GM18873 (cell line): ENCODE measurements at regions not wholly inside any gene's neighbourhood (a gene's known extent, or its start where the extent isn't known, plus 50 kb on each side); places are given as distances from the start of the nearest gene placed in this dataset.
A peak's percentile ranks its signal among the peaks of the same experiment; 100 is the strongest.

Experiments
- ATAC-seq: cut with Tn5 transposase; IDR thresholded peaks from one replicate; pipeline ENCODE4 v1.9.1; 2021; ENCODE audit warnings: mild to moderate bottlenecking, moderate library complexity, moderate number of reproducible peaks; ENCODE audit not compliant: unreplicated experiment, low FRiP score

DNA sequence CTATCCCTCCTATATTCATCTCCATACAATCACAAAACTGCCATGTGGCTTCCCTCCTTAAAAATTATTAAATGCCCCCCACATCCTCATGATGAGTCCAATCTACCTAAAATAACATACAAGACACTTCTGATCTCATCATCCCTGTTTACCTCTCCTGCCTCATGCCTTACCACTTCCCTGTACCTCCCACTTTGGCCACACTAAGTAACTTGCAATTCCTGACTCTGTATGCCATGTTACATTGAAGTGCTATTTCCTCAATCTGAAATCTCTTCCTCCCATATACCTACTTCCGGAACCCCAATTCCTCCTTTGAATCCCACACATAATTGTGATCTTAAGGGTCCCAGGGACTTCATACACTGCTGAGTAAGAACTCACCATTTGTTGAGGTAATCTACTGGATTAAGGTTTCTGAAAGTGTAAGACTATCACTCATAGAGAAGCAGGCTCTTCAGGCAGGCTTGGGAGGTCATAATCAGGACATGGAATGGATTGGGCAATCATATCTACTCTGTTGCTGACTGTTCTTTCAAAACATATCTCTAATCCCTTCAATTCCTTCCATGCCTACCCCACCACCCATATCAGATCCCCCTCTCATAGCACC, 117.6 kb upstream of the PLEKHG7 start:
- ATAC-seq: no peak

DNA sequence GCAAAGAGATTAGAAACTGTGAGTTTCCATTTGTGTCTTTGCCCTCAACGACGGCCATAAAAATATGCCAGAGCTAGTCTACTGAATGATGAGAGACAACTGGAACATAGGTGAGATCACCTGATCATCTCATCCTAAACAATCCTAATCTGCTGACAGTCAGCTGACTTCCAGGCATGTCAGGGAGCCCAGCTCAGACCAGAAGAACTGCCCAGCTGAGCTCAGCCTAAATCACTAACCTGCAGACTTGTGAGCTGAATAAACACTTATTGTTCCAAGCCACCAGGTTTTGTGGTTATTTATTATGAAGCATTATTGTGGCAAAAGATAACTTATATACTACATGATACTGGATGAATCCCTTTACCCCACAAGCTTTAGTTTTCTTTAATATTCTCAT, 118.9 kb upstream of the PLEKHG7 start:
- no peak for ATAC-seq

DNA sequence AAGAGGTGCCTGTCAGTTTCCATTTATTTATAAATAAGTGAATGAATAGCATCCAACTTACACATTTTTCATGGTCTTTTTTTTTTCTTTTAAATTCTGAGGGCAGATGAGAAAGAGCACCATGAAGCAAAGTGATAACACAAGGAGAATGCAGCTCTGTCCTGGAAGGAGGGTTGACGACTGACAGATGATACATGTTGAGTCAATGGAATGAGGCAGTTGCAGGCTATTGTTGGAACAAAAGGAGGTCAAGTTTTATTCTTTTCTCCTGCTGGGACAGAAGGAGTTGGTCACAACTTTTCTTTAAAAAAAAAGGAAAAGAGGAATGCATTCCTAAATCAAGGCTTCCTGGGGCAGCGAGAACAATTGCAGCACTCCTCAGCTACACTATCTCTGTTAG, 119.9 kb upstream of the PLEKHG7 start:
- no peak for ATAC-seq

DNA sequence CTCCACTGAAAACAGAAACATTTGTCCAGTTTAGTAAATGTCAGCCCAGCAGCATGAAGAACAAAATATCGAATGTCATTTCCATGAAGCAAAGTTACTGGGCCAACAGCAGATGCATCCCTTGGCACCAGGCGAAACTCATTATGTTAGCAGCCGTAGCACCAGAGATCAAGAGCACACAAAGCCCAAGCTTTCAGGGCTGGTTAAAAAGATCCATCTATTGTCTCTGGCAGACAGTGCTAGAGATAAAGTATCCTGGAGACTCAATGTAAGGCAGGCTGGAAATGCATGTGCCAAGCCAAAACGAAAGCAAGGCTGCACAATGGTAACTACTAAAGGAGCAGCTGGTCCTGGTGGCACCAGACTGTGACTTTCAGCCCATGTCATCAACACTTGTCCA, 120.3 kb upstream of the PLEKHG7 start:
- ATAC-seq: no peak

DNA sequence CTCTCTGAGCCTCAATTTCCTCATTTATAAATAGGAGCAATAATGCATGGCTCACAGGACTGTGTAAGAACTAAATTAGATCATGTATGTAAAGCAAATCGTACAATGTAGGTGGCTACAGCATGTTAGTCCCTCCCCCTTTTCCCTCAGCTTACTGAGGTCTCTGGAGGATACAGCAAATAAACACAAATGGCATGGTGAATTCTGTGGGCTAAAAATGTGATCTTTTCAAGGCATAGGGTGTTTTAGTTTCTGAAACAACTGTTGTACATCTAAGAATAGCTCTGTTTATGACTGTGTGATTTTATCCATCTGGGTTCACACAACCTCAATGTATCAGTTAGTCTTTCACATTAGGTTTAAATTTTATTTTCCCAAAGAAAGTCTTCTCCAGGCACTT, 121.2 kb upstream of the PLEKHG7 start:
- ATAC-seq: no peak

DNA sequence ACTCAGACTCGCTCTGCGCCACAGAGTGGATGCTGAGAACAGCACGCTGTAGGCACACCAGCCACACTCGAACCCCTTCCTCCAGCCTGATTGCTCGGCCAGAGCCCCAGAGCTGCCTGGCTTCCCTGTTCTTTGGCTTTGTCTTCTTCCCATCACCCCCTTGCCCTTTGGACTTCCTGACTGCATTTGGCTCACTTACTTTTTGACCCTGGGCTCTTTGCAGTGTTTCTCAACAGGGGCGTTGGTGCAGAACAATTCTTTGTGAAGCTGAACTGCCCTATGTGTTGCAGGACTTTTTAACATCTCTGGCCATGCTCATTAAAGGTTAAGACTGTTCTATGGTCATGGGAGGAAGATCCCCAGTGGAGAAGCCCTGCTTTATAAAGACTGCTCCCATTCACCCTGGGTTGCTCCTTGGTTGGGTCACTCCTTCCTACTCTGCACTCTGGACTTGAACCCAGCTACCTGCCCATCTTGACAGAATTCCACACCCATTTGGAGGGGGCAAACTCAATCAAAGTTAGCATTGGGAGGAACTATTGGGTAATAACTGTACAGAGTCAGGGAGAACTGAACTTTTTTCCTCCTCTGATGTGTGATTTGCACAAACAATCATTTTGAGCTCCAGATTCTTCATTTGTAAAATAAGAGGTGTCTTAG, 127.7 kb upstream of the PLEKHG7 start:
- no peak for ATAC-seq

DNA sequence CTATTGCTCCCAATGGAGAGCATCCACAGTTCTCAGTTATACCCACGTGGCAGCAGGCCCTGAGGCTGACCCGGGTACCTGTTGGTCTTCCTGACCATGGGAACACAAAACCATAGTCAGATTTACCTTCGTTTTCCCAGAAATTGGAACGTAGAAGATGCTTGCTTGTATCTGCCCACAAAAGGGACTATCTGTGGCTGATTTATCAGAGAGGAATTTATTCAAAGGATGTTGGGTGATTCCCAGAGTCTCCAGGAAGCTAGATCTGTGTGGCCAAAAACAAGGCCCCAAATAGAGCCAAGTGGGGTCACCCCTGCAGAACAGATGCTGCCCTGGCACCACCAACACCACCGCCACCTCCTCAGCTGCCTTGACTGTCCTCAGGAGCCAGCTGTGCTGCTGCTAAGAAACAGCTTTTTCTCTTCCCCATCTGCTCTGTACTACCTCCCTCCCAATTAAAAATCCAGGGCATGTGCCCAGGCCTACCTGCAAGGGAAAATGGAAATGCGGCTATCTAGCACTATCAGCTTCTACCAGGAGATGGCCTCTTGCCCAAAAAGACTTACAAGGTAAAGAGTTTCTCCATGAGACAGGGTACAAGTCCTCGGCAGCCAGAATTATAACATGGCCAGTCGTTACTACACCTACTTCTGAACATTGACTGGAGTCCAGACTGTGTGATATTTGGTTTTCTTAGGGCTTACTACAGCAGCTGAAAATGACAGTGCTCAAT, 128.6 kb upstream of the PLEKHG7 start:
- no peak for ATAC-seq

DNA sequence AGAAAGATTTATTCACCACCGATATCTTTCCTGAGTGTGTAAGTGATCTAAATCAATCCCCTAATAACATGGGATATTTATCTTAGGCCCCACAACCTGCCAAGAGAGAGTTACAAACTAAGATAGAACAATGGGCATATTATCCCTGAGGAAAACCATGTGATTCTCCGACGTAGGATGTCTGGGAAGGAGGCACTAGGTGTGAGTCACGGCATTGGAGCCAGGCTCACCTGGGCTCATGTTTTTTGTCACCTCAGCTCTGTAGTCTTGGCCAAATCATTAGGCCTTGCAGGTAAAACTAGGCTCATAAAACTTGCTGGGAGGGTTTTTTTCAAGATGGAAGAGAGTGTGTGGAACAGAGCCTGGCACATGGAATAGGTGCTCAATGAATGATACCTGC, 129.7 kb upstream of the PLEKHG7 start:
- no peak for ATAC-seq

DNA sequence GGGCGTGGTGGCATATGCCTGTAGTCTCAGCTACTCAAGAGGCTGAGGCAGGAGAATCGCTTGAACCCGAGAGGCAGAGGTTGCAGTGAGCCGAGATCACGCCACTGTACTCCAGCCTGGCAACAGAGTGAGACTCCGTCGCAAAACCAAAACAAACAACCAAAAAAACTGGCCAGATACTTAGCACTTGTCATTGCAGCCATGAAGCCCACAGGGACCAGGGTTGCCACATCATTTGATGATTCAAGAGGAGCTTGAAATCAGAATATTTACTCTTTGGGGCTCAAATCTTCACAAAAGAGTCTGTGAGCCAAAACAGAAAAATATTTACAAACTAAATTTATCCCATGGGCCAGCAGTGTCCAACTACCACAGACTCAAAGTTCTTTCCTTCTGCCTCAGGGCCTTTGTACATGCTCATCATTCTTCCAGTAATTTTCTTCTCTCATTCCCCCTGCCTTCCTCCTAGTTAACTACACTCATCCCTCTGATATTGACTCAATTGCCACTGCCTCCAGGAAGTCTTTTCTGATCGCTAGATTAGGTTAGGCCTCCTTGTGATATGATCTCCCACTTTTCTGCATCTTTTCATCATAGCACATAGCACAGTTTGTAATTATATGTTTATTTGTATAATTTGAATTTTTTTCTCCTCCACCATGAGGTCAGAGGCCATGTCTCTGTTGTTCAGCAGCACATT, 130.8 kb upstream of the PLEKHG7 start:
- no peak for ATAC-seq

DNA sequence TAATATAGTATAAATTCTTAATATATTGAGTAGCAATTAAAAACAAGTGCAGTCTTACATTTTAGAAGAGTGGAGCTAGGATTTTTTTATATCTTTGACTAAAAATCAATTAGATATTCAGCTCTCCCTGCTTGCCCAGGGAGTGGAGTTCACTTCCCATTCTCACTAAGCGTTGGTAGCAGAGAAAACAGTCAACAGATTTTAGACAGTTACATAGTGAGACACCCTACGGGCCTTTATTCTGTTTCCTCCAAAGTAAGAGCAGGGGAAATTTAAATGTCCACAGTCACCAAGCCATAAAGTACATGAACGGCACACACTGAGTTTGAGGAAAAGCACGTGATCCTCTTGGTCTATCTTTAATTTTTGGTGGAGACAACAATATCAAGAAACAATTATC, 131.6 kb upstream of the PLEKHG7 start:
- ATAC-seq: no peak

DNA sequence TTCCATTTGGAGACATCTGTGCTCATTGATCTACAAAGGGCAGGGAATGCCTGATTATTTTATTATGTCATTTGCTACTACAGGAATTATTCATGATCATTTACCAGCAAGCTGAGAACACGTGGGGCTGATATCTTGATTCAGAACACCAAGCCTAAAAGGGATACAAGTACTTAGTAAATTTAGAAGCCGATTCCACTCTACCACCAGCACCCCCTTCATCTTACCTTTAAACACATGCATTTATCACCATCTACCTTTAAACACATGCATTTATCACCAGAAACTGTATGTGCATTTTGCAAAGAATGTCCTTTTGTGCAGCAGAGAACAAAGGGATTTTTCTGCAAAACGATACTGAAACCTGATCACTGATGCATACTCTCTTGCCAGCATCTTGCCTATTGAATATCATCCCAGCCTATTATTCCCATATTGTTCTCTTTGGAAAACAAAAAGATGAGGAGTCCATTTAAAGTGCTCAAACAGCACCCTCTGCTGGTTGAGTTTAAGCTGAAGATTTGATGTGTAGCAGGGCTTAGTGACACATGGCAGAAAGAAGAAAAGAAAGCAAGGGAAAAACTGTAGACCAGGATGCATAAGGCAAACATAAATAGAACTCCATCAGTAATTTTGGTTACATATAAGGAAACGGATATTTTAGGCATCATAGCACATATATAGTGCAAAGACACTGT, 132.6 kb upstream of the PLEKHG7 start:
- peak; percentile 72 for ATAC-seq

DNA sequence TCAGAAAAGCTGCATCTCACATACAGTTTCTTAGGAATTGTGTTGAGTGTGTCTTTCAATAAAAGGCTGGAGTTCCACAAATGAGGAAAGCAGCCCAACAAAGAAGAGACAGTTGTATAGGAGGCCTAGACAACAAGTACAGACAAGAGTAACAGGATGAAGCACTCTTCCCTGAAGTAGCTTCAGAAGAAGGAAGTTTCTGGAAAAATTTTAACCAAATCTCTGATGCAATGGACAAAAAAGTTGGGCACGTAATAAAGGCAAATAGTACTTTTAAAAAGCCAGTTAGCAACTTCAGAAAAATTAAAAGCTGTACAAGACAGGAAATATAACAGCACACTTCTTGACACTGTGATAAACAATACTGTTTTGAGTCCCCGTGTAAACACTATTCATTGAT, 134.1 kb upstream of the PLEKHG7 start:
- ATAC-seq: no peak

DNA sequence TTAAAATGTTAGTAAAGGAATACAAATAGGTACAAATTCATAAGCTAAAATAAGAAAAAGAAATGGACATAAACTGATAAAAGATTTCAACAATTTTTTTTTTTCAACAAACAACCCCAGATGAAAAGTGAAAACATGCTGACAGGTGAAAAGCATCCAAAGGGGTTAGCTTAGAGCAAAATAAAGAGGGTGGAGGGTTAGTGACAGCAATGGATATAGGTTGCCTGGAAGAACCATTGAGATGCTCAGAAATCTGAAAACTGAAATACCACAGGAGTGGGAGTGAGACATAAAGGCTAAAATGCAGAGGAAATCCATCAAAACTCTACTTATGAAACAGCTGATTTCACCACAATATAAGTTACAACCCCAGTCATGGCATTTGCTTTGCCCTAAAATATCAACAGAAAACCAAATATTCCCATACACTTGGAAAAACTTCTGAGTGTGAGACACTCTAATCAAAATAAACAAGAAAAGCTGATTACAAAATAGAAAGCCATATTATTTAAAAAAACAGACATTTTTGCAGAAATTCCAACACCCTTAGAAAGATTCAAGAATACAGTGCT, 136.3 kb upstream of the PLEKHG7 start:
- ATAC-seq: no peak

DNA sequence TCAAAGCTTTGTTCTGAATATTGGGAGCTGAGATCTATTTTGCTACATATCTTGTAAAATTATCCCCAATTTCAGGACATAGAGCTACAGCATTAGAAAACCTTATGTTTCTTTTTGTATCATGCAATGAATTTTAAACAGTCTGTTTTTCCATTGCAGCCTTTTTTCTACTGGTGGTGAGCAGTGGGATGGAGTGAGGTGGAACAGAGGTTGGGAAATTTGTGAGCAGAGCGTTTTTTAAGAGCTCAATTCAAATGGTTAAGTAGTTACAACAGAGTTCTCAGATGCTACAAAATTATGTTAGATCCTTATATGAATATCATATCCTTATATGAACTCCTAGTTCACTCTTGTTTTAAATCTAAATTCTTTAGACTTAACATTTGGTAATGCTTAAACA, 139.0 kb upstream of the PLEKHG7 start:
- no peak for ATAC-seq

DNA sequence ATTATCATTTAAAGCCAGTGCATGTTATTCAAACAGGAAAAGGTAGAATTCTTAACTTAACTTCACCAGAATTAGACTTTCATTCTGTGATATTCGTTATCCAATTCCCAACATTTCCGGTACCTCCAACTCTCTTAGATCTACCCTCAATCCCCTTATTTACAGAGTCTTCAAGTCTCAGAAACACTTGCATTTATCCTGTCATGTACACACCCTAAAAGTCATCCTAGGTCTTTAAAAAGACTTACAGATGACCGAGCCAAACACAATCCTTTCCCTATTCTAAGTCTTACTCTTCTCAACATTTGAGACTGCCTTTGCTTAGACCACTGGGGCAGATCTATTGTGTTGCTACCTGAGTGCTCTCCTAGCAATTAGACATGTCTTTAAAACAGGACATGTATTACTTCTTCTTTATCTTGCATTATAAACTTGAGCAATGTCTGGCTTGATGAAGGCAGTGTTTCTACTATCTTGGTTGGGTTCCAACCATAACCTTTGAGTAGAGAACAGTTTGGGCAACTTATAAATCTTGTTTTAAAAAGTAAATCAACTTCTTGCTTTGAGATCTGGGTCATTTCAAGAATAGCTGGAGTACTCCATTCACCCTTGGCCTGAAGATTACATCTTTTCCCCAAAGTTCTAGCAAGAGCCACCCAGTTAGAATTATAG, 140.6 kb upstream of the PLEKHG7 start:
- ATAC-seq: no peak

DNA sequence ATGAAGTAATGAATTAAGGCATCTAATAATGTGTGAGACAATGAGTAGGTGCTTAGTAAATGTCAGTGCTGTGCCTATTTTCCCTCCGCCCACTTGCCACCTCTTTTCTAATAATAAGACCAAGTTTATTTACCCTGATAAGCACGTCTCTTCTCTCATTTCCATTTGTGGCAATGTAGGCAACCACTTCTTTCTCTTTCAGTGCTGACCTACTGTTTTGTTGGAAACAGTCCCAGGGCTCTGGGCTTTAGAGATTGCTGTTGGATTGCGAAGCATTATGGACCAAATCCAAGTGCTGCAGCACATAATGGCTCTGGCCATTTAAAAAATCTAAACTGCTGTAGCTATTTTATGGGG, 141.3 kb upstream of the PLEKHG7 start:
- ATAC-seq: no peak

DNA sequence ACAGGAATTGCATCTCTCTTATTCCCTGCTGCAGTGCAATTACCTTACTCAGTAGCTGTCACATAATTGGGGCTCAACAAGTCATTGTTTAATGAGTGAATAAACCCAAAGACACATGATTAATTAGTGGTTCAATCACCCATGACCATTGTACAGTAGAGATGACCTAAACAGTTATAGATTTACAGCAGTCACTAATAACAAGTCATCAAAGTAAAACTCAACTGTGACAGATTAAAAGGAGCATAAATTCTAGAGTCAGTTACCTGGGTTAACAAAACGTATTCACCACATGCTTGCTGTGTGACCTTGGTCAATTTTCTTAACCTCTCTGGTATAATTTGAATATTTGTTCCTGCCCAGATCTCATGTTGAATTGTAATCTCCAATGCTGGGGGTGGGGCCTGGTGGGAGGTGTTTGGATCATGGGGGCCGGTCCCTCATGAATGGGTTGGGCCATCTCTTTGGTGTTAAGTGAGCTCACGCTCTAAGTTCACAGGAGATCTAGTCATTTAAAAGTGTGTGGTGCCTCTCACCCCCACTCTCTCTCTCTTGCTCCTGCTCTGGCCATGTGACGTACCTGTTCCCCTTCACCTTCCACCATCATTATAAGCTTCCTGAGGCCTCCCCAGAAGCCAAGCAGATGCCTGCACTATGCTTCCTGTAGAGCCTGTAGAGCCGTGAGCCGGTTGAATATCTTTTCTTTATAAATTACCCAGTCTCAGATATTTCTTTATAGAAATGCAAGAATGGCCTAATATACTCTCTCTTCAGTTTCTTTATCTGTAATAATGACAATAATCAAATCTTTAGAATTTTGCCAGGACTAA, 141.9 kb upstream of the PLEKHG7 start:
- no peak for ATAC-seq

DNA sequence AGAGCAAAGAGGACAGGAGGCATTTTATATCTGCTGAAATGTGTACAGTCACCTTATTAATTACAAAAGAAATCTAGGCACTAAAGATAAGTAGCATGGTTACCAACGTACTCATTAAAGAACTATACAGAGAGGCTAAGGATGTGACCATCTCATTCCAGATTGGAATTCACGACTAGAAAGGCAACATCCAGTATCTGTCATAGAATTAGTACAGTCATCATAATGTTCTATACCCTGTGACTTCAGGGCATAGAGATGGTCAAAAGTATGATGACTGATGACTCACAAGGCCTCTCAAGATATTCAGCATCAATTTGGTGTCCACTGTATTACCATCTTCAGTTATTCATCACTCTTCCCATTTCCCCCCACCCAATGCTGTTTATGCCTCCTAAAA, 144.0 kb upstream of the PLEKHG7 start:
- ATAC-seq: no peak

DNA sequence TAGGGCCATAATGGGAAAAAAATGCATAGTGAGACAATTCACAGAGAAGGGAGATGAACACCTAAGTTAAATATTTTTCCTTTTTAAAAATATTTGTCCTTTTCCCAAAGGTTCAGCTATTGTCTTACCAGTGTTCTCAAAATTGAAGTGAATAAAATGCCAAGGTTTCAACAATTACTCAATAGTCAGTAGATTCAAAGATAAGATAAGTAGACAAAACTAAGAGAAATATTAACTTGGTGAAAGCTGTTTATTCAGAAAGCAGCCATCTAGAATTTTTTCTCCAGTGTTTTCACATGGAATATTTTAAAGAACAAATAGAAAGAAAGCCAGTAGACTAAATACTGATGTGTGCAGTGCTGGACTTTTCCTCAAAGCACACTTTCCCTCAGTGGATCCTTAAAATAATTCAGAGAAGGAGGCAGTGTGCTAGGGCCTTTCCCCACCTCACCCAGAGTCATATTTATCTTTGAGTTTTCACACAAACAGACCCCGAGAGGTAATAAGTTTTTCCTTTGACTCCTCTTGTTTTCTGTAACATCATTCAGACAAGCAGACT, 144.5 kb upstream of the PLEKHG7 start:
- no peak for ATAC-seq
